H1 (cell line): ENCODE measurements at regions not wholly inside any gene's neighbourhood (a gene's known extent, or its start where the extent isn't known, plus 50 kb on each side); places are given as distances from the start of the nearest gene placed in this dataset.

ENCODE experiments used
- CTCF ChIA-PET: fragments of 300-600 bp; sonication (Branson Sonifier 250); formaldehyde crosslinking; loops from one replicate; lab custom pipeline; 2021; ENCODE audit not compliant: partially characterized antibody; lab: Charles Lee
- POLR2A ChIA-PET: fragments of 300-600 bp; sonication (Branson Sonifier 250); formaldehyde crosslinking; loops from one replicate; lab custom pipeline; 2021; ENCODE audit warnings: inconsistent platforms; ENCODE audit not compliant: partially characterized antibody; lab: Charles Lee
- DNase-seq, 2 experiments: peaks; one replicate each; pipeline versions ENCODE4 v3.0.0 to v3.0.0-alpha.2; 2010 to 2022; ENCODE audit warnings: low spot score in 2 of 2, low read depth in 1 of 2, mixed read lengths in 1 of 2
- FAIRE-seq: peaks from 2 replicates; lab custom pipeline; 2011; peaks lifted over from hg19 to GRCh38; lab: Jason Lieb, UNC
- H2AFZ ChIP-seq: 2 replicates; pipeline ENCODE4 v1.8.1; 2012; ENCODE audit warnings: low read length, inconsistent platforms
- H2AK5ac ChIP-seq: 2 replicates; pipeline ENCODE4 v1.6.1; 2013; ENCODE audit warnings: low read depth, low read length
- H2BK120ac ChIP-seq: replicated peaks from 2 replicates; pipeline ENCODE3; 2013; ENCODE audit warnings: low read depth, low read length, inconsistent platforms
- H2BK12ac ChIP-seq: 2 replicates; pipeline ENCODE4 v1.6.1; 2013; ENCODE audit warnings: low read depth, low read length
- H2BK15ac ChIP-seq: 2 replicates; pipeline ENCODE4 v1.6.1; 2013; ENCODE audit warnings: low read length
- H2BK20ac ChIP-seq: 2 replicates; pipeline ENCODE4 v1.6.1; 2013; ENCODE audit warnings: low read length
- H2BK5ac ChIP-seq: 2 replicates; pipeline ENCODE4 v1.6.1; 2013; ENCODE audit warnings: low read depth, low read length
- H3K14ac ChIP-seq: 2 replicates; pipeline ENCODE4 v1.6.1; 2013; ENCODE audit warnings: inconsistent platforms; ENCODE audit not compliant: insufficient read length
- H3K18ac ChIP-seq: 2 replicates; pipeline ENCODE4 v1.6.1; 2013; ENCODE audit warnings: low read length; ENCODE audit errors: extremely low read depth
- H3K23ac ChIP-seq: 2 replicates; pipeline ENCODE4 v1.6.1; 2013; ENCODE audit warnings: inconsistent platforms; ENCODE audit not compliant: insufficient read length
- H3K23me2 ChIP-seq: 2 replicates; pipeline ENCODE4 v1.6.1; 2013; ENCODE audit warnings: low read depth, low read length
- H3K27ac ChIP-seq: 2 replicates; pipeline ENCODE4 v1.6.1; 2011; ENCODE audit warnings: low read depth, low read length, inconsistent platforms
- H3K27me3 ChIP-seq, 4 experiments: replicated peaks in 1 of 4; 1 replicate in 1 of 4; 2 replicates in 3 of 4; pipeline versions ENCODE4 v1.6.1 to v1.8.1; 2011 to 2013; ENCODE audit warnings: low read length in 3 of 4, mild to moderate bottlenecking in 3 of 4, inconsistent platforms in 2 of 4, mixed read lengths in 2 of 4, moderate library complexity in 1 of 4; ENCODE audit not compliant: control insufficient read depth in 3 of 4, insufficient read depth in 3 of 4; ENCODE audit errors: extremely low read depth in 1 of 4
- H3K36me3 ChIP-seq, 4 experiments: 2 replicates each; pipeline versions ENCODE4 v1.6.1 to v1.8.1; 2011 to 2013; ENCODE audit warnings: mild to moderate bottlenecking in 4 of 4, low read length in 3 of 4, moderate library complexity in 2 of 4, control low read depth in 1 of 4, inconsistent platforms in 1 of 4; ENCODE audit not compliant: insufficient read depth in 4 of 4, control insufficient read depth in 2 of 4
- H3K4ac ChIP-seq: replicated peaks from 2 replicates; pipeline ENCODE3; 2013; ENCODE audit warnings: low read length, low read depth, mixed read lengths, inconsistent platforms; ENCODE audit not compliant: insufficient read length
- H3K4me1 ChIP-seq, 4 experiments: replicated peaks in 1 of 4; 1 replicate in 1 of 4; 2 replicates in 3 of 4; pipeline versions ENCODE4 v1.6.1 to v1.8.1; 2011 to 2013; ENCODE audit warnings: low read length in 3 of 4, inconsistent platforms in 2 of 4, mixed read lengths in 1 of 4; ENCODE audit not compliant: insufficient read depth in 4 of 4, control insufficient read depth in 3 of 4
- H3K4me2 ChIP-seq, 2 experiments: 2 replicates each; pipeline versions ENCODE4 v1.6.1 to v1.8.1; 2011 to 2013; ENCODE audit warnings: low read depth in 2 of 2, low read length in 2 of 2, control low read depth in 1 of 2, inconsistent platforms in 1 of 2, mild to moderate bottlenecking in 1 of 2; ENCODE audit not compliant: insufficient read depth in 1 of 2
- H3K4me3 ChIP-seq, 4 experiments: fragments of 200-600, 300-600 bp in 1 of 4; sonication (generic), shearing (Covaris generic), sonication (Bioruptor Twin) in 1 of 4; 2 replicates each; pipeline versions ENCODE4 v1.5.1 to v1.8.1; 2011 to 2016; ENCODE audit warnings: low read length in 4 of 4, low read depth in 3 of 4, control low read depth in 2 of 4, inconsistent platforms in 2 of 4, mild to moderate bottlenecking in 2 of 4, mixed read lengths in 1 of 4, moderate library complexity in 1 of 4; ENCODE audit not compliant: insufficient read depth in 2 of 4; ENCODE audit errors: extremely low read depth in 1 of 4
- H3K56ac ChIP-seq: replicated peaks from 2 replicates; pipeline ENCODE3; 2013; ENCODE audit warnings: low read depth, mild to moderate bottlenecking, mixed read lengths, low read length, inconsistent platforms; ENCODE audit not compliant: insufficient read length
- H3K79me1 ChIP-seq: 2 replicates; pipeline ENCODE4 v1.6.1; 2013; ENCODE audit warnings: low read depth, low read length, control low read depth
- H3K79me2 ChIP-seq, 2 experiments: 2 replicates each; pipeline versions ENCODE4 v1.6.1 to v1.8.1; 2012 to 2013; ENCODE audit warnings: low read length in 2 of 2, mild to moderate bottlenecking in 2 of 2, inconsistent platforms in 1 of 2; ENCODE audit not compliant: insufficient read depth in 2 of 2, control insufficient read depth in 1 of 2
- H3K9ac ChIP-seq, 4 experiments: replicated peaks in 1 of 4; 1 replicate in 1 of 4; 2 replicates in 3 of 4; pipeline versions ENCODE4 v1.6.1 to v1.8.1; 2011 to 2013; ENCODE audit warnings: low read depth in 3 of 4, low read length in 3 of 4, control low read depth in 2 of 4, mild to moderate bottlenecking in 2 of 4, moderate library complexity in 2 of 4, inconsistent platforms in 1 of 4; ENCODE audit errors: extremely low read depth in 1 of 4
- H3K9me3 ChIP-seq, 2 experiments: 2 replicates each; pipeline versions ENCODE4 v1.6.1 to v1.8.1; 2012 to 2013; ENCODE audit warnings: mild to moderate bottlenecking in 2 of 2, moderate library complexity in 2 of 2, control low read depth in 1 of 2, inconsistent platforms in 1 of 2, low read depth in 1 of 2, low read length in 1 of 2, mixed read lengths in 1 of 2; ENCODE audit not compliant: insufficient read depth in 2 of 2
- H4K20me1 ChIP-seq, 2 experiments: replicated peaks in 1 of 2; 2 replicates each; pipeline versions ENCODE3 to v1.8.1; 2011 to 2013; ENCODE audit warnings: inconsistent platforms in 2 of 2, low read length in 2 of 2, mild to moderate bottlenecking in 1 of 2; ENCODE audit not compliant: insufficient read depth in 2 of 2, control insufficient read depth in 1 of 2
- H4K5ac ChIP-seq: 2 replicates; pipeline ENCODE4 v1.6.1; 2013; ENCODE audit warnings: low read length, low read depth, mixed read lengths, inconsistent platforms; ENCODE audit not compliant: insufficient read length
- H4K8ac ChIP-seq: 2 replicates; pipeline ENCODE4 v1.8.0; 2013; ENCODE audit warnings: mild to moderate bottlenecking, moderate library complexity, low read length, inconsistent platforms; ENCODE audit not compliant: insufficient read depth; ENCODE audit errors: extremely low read depth
- H4K91ac ChIP-seq: replicated peaks from 2 replicates; pipeline ENCODE3; 2013; ENCODE audit warnings: low read length, mixed read lengths, inconsistent platforms; ENCODE audit not compliant: insufficient read length
- RXRA ChIP-seq: IDR thresholded peaks from 2 replicates; pipeline ENCODE4 v1.6.1; 2011; ENCODE audit warnings: low read depth, mild to moderate bottlenecking, low read length, moderate library complexity; ENCODE audit not compliant: insufficient read depth
- WGBS, 2 experiments: shearing (Covaris generic) in 1 of 2; methylation state at CpG; one replicate each; pipeline versions ENCODE4 v1.1.6 to v1.1.7; 2013 to 2015; ENCODE audit warnings: low lambda C conversion rate in 2 of 2, mixed read lengths in 2 of 2, inconsistent platforms in 1 of 2, low coverage in 1 of 2, missing lambda C conversion rate in 1 of 2; ENCODE audit not compliant: insufficient replicate concordance in 2 of 2, insufficient coverage in 1 of 2, insufficient read length in 1 of 2; ENCODE audit errors: extremely low coverage in 1 of 2, missing lambda C conversion rate in 1 of 2; 5-methylcytosine and 5-hydroxymethylcytosine counted together

GRCh38 chr4:128538111-128538882, 250.7 kb upstream of the PGRMC2 start:
- H4K20me1 ChIP-seq = no peaks in the 10 kb centered on the region
- no peaks in the 10 kb centered on the region for H3K36me3 ChIP-seq
- no peak overlapping the region for H3K4me3 ChIP-seq
- H3K27ac ChIP-seq = no peak overlapping the region
- H4K5ac ChIP-seq = no peak overlapping the region
- H3K27me3 ChIP-seq = no peaks in the 10 kb centered on the region
- no peak overlapping the region for H4K8ac ChIP-seq
- H3K4me2 ChIP-seq = no peak overlapping the region
- H3K18ac ChIP-seq = no peak overlapping the region
- H2BK5ac ChIP-seq = no peak overlapping the region
- no peak overlapping the region for H2BK120ac ChIP-seq
- no peak overlapping the region for H3K23ac ChIP-seq
- POLR2A ChIA-PET = no interaction called here
- no peaks in the 10 kb centered on the region; the same call in 1 of the 2 replicates for H3K79me1 ChIP-seq
- H4K91ac ChIP-seq = no peak overlapping the region
- no peak overlapping the region for H2AFZ ChIP-seq
- no peak overlapping the region for H2AK5ac ChIP-seq
- DNase-seq = no peak
- WGBS, 2 experiments = 82% methylated on average over 13 of the region's 13 CpGs; no CpG with 5 or more reads in 1 of the 2 experiments
- no peak for FAIRE-seq
- H2BK15ac ChIP-seq = no peak overlapping the region
- no peaks in the 10 kb centered on the region for H3K23me2 ChIP-seq
- no peak overlapping the region for H3K14ac ChIP-seq
- H2BK12ac ChIP-seq = no peak overlapping the region
- H3K4me1 ChIP-seq = 0 out of 7 replicates have a peak, but pooled peaks cover 0 to 4% (median 0%) of the 10 kb centered on the region in 4 experiments
- no peaks in the 10 kb centered on the region for H3K79me2 ChIP-seq
- CTCF ChIA-PET = interaction anchor here (0.6 to 1.1 kb wide), 4 partner anchors 26 to 491 kb away, joined by 3 to 4 read pairs (median 3); partner anchors contain the start of gene JADE1
- no peak overlapping the region for H3K9ac ChIP-seq
- H3K4ac ChIP-seq = no peak overlapping the region
- H3K56ac ChIP-seq = no peak overlapping the region
- no peaks in the 10 kb centered on the region for H3K9me3 ChIP-seq
- H2BK20ac ChIP-seq = no peak overlapping the region
- no peak for TF ChIP-seq RXRA
